ENCODE measurements at regions not wholly inside any gene's neighbourhood (a gene's known extent, or its start where the extent isn't known, plus 50 kb on each side); places are given as distances from the start of the nearest gene placed in this dataset.
A peak's percentile ranks its signal among the peaks of the same experiment; 100 is the strongest.

- peaks cover 11% of the 10 kb centered on the region for H3K4me1 ChIP-seq (ENCODE audit: insufficient read depth, poor library complexity, severe bottlenecking)
- H3K27me3 ChIP-seq (ENCODE audit: insufficient read depth, poor library complexity, severe bottlenecking) = no peaks in the 10 kb centered on the region
- no peaks in the 10 kb centered on the region for H3K36me3 ChIP-seq (ENCODE audit: low read depth)
- no peak overlapping the region for H3K4me3 ChIP-seq (ENCODE audit: severe bottlenecking)
- DNase-seq (ENCODE audit: low spot score) (no peak), ATAC-seq (ENCODE audit: low read depth) (peak; percentile 40; the same call in 1 of the 3 replicates)
- no peaks in the 10 kb centered on the region for H3K9me3 ChIP-seq (ENCODE audit: severe bottlenecking)
- no peak for TF ChIP-seq CTCF (IDR thresholded peaks at IDR 0.05; ENCODE audit: poor library complexity, severe bottlenecking)
- no peak overlapping the region for H3K27ac ChIP-seq (ENCODE audit: poor library complexity, severe bottlenecking)
Observed at GRCh38 chr4:177726111-177726510, 283.9 kb upstream of the AGA start.

- peak; percentile 85 for DNase-seq (ENCODE audit: low spot score)
- ATAC-seq (ENCODE audit: low read depth) = peak; percentile 99
- Histone ChIP-seq H3K4me3 (ENCODE audit: severe bottlenecking) (no peak overlapping the region), H3K4me1 (ENCODE audit: insufficient read depth, poor library complexity, severe bottlenecking) (peaks cover 11% of the 10 kb centered on the region), H3K9me3 (ENCODE audit: severe bottlenecking) (no peaks in the 10 kb centered on the region), H3K27ac (ENCODE audit: poor library complexity, severe bottlenecking) (no peak overlapping the region), H3K36me3 (ENCODE audit: low read depth) (no peaks in the 10 kb centered on the region), H3K27me3 (ENCODE audit: insufficient read depth, poor library complexity, severe bottlenecking) (no peaks in the 10 kb centered on the region)
- no peak for TF ChIP-seq CTCF (IDR thresholded peaks at IDR 0.05; ENCODE audit: poor library complexity, severe bottlenecking)
Observed at GRCh38 chr4:177728361-177729152, 286.3 kb upstream of the AGA start.

GRCh38 chr4:177729681-177730080, 287.4 kb upstream of the AGA start:
- TF ChIP-seq CTCF (IDR thresholded peaks at IDR 0.05; ENCODE audit: poor library complexity, severe bottlenecking) = no peak
- Histone ChIP-seq H3K27me3 (ENCODE audit: insufficient read depth, poor library complexity, severe bottlenecking) (no peaks in the 10 kb centered on the region), H3K36me3 (ENCODE audit: low read depth) (no peaks in the 10 kb centered on the region), H3K4me3 (ENCODE audit: severe bottlenecking) (no peak overlapping the region), H3K4me1 (ENCODE audit: insufficient read depth, poor library complexity, severe bottlenecking) (peaks cover 11% of the 10 kb centered on the region), H3K9me3 (ENCODE audit: severe bottlenecking) (no peaks in the 10 kb centered on the region), H3K27ac (ENCODE audit: poor library complexity, severe bottlenecking) (no peak overlapping the region)
- DNase-seq (ENCODE audit: low spot score) (no peak), ATAC-seq (ENCODE audit: low read depth) (no peak)

- peaks cover 29% of the 10 kb centered on the region for H3K4me1 ChIP-seq (ENCODE audit: insufficient read depth, poor library complexity, severe bottlenecking)
- no peaks in the 10 kb centered on the region for H3K27me3 ChIP-seq (ENCODE audit: insufficient read depth, poor library complexity, severe bottlenecking)
- no peak for TF ChIP-seq CTCF (IDR thresholded peaks at IDR 0.05; ENCODE audit: poor library complexity, severe bottlenecking)
- H3K27ac ChIP-seq (ENCODE audit: poor library complexity, severe bottlenecking) = no peak overlapping the region
- no peak overlapping the region for H3K4me3 ChIP-seq (ENCODE audit: severe bottlenecking)
- DNase-seq (ENCODE audit: low spot score) = no peak
- no peak for ATAC-seq (ENCODE audit: low read depth)
- H3K36me3 ChIP-seq (ENCODE audit: low read depth) = no peaks in the 10 kb centered on the region
- H3K9me3 ChIP-seq (ENCODE audit: severe bottlenecking) = no peaks in the 10 kb centered on the region
Observed at GRCh38 chr4:177737387-177737940, 295.2 kb upstream of the AGA start.

- Histone ChIP-seq H3K4me1 (ENCODE audit: insufficient read depth, poor library complexity, severe bottlenecking) (peaks cover 29% of the 10 kb centered on the region), H3K36me3 (ENCODE audit: low read depth) (no peaks in the 10 kb centered on the region), H3K27ac (ENCODE audit: poor library complexity, severe bottlenecking) (peak overlapping the region; percentile 64), H3K27me3 (ENCODE audit: insufficient read depth, poor library complexity, severe bottlenecking) (no peaks in the 10 kb centered on the region), H3K4me3 (ENCODE audit: severe bottlenecking) (no peak overlapping the region), H3K9me3 (ENCODE audit: severe bottlenecking) (no peaks in the 10 kb centered on the region)
- no peak for DNase-seq (ENCODE audit: low spot score)
- no peak for TF ChIP-seq CTCF (IDR thresholded peaks at IDR 0.05; ENCODE audit: poor library complexity, severe bottlenecking)
- peak; percentile 98 for ATAC-seq (ENCODE audit: low read depth)
Observed at GRCh38 chr4:177740563-177740962, 298.3 kb upstream of the AGA start.

All from RWPE2 (cell line).